GM18507 (cell line): ENCODE measurements at regions not wholly inside any gene's neighbourhood (a gene's known extent, or its start where the extent isn't known, plus 50 kb on each side); places are given as distances from the start of the nearest gene placed in this dataset.

ENCODE experiments used
- DNase-seq: peaks from one replicate; pipeline ENCODE4 v3.0.0; 2011; ENCODE audit warnings: low read depth; ENCODE audit not compliant: insufficient read length; ENCODE audit errors: extremely low spot score
- FAIRE-seq: peaks from 2 replicates; lab custom pipeline; 2011; peaks lifted over from hg19 to GRCh38; lab: Jason Lieb, UNC

DNA sequence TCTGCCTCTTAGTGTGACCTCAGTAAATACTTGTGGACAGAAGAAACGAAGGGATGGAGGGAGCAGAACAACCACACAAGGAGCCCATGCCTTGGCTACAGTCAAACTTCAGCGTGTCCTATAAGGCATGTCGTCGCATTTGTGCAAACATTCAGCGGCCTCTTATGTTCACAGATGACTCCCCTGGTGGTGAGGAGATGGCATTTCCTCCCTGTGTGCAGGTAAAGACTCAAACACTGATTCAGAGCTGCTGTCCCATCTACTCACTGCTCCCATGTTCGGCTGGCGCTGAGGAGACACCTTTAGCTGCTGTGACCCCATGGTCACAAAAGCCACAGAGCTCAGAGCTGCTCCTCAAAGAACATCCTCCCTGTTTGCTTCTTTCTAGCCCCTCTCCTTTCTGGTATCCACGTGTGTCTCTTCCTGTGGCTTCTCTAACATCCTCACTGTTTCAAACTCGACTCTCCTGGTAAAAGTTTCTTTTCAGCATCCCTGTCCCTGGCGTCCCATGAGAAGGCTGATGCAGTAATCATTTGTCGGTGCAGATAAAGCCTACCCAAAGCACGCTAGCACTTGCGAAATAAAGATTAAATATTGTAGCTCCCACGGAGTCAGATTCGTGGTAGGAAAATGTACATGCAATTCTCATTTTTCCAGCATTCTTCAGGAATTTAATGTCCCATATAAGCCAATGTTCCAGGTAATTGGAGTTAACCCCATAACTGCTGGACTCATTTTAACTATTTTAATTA lies 124.9 kb upstream of the NEBL start:
- FAIRE-seq: no peak
- DNase-seq: no peak

DNA sequence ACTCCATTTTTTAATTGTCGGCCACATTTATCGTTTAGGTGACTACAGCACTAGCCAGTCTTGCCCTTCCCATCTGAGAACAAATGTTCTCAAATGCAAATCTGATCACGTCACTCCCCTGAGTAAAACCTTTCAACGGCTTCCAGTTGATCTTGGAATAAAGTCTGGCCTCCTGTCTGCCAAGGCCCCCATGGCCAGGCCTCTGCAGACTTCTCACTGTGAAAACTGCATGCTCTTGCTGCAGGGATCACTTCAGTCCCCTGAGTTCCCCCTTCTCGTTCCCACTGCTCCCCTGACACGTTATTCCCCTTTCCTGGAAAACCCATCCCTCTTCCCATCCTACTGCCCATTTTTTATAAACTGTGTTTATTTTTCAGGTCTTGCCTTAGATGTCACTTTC lies 124.1 kb upstream of the NEBL start:
- no peak for FAIRE-seq
- DNase-seq: no peak

DNA sequence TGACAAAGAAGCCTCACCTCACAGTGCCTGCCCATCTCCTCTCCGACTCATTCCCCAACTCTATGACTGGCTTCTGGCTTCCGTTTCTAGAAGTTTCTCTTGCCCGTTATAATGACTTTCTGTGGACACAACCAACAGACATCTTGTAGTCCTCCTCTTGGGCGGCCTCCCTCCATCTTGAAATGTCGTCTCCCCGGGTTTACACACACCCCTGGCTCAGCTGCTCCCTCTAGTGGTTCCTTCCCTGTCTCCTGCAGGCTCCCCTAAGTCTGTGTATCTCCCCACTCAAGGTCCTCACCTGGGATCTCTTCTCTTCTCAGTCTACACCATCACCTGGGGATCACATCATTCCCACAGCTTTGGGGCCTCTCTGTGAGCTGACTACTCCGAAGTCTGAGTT lies 123.4 kb upstream of the NEBL start:
- FAIRE-seq: peak; percentile 73
- peak; percentile 47 for DNase-seq

DNA sequence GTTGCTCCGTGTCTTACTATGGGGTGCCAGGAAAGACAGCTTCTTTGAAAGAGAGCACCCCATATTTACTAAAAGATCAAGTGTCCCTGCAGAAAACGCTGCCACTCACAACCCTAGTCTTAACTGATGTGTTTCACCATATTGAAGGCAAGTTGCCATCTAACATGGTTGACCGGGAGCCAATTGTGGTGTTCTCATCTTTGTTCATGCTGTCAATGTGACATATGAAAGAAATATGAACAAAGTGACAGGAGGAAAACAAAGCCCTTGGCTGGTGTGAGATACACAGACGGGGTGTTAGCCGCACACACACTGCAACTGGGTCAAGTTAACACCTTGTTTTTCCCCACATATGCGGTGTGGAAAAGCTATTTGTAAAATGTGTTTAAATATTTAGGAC lies 122.3 kb upstream of the NEBL start:
- DNase-seq (no peak), FAIRE-seq (no peak)

DNA sequence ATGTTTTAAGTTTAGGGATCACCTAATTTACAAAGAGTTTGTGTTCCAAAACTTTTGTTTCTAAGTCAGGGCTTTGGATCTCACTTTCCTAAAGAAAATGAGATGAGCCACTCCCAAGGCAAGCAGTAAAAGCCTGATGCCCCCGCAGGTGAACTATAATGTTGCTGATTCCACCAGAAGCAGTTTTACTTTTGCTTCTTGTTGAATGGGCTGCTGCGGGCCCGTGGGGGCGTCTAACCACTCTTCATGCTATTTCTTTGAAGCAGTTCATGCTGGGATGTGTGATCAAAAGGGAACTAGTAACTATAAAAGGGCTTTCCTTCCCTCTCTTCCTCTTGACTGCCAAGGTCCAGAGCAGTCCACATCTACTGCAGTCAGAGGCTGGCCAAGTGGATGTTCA lies 118.7 kb upstream of the NEBL start:
- FAIRE-seq (no peak), DNase-seq (no peak)

DNA sequence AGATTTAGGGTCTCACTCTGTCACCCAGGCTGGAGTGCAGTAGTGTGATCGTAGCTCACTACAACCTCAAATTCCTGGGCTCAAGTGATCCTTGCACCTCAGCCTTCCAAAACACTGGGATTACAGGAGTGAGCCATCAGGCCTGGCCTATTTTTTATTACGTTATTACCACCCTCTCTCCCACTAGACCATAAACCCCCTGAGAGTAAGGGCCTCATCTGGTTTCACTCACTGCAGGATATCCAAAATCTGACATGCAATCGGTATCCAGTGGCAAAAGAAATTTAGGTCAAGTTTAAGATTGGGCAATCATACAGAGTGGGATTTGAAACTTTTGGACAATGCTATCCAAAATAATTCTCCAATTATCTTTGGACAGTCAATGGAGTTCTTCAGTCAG lies 117.0 kb upstream of the NEBL start:
- no peak for DNase-seq
- FAIRE-seq: no peak

DNA sequence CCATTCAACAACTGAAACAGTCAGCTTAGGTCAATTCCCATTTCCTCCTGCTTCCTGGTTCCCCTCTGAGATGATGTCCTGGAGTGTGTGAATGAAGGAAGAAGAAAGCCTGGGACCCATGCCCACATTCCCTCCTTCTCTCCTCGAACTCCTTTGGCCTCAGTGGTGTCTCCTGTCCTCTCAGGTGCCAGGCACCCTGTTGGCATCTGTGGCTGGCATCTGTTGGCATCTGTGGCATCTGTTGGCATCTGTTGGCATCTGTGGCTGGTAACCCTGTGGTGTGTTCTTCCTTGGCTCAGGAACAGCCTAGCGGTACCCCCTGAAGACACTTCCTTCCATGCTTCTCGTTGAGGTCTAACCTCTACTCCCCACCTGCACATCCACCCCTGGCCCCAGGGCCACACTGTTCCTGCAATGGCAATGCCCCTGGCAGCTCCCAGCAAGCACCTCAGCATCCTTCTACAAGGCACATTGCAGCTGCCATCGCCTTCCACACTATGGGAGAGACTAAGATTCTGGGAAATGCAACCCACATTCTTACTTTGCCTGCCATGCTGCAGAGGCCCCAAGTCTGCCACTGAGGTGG lies 114.4 kb upstream of the NEBL start:
- FAIRE-seq (no peak), DNase-seq (no peak)

DNA sequence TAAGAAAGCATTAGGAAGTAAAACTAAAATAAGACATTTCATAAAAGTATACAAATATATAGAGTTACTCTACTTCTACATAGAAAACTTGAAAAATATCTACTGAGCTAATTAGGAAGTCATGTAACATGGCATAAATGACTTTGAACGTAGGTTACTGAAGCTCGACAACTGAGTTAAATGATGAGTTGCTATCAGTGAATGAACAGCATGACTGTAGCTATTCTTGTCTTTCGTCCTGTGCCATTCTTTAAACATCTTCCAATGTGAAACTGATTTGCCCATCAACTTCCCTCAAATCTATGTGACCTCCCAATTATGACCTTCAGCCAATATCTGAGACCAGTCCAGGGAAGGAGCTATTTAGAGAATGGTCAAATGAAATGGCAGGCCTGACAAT lies 113.5 kb upstream of the NEBL start:
- FAIRE-seq: no peak
- no peak for DNase-seq

DNA sequence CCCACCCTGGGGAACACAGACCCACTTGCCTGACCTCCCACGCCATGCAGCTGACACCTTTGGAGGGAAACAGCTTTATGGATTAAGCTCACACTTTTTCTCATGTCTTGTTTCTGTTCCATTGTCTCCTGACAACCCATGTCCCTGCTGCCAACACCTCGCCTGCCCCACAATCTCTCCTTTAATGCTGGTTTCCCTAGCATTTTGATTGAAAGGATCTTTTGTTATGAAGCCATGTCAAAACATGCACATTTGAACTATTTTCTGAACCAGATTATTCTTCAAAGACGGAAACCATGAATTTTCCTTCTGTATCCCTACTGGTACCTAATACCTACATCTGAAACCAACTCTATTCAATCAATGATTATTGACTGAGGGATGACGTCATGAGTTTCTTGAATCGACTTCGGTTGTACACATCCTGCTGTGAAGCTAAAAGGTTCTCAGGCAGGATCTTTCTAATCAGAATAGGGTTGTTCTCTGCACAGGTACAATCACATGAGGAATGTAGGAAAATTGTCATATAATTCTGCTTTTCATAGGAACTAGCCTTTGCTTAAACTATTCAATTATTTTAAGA lies 106.2 kb upstream of the NEBL start:
- no peak for FAIRE-seq
- DNase-seq: no peak

DNA sequence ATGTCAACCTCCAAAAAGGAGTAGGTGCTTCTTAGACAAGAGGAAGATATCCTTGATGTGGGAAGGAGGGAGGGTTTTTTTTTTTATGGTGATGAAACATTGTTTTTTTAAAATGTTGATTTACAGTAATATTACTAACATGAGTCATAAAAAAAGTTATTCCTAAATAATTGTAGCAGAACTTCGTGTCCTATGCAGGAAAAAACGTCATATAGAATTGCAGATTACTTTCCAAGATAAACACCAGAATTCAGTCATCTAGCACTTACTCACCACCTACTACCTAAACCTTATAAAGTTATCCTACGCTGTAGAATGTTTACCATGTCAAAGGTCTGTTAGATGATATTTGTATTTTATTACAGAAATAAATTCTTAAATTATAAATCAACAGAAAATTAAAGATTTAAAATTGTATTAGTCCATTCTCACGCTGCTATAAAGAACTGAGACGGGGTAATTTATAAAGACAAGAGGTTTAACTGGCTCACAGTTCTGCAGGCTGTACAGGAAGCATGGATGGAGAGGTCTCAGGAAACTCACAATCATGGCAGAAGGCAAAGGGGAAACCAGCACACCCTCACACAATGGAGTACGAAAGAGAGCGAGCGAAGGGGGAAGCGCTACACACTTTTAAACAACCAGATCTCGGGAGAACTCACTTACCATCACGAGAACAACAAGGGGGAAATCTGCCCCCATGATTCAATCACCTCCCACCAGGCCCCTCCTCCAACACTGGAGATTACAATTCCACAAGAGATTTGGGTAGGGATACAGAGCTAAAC lies 105.2 kb upstream of the NEBL start:
- FAIRE-seq: no peak
- no peak for DNase-seq

DNA sequence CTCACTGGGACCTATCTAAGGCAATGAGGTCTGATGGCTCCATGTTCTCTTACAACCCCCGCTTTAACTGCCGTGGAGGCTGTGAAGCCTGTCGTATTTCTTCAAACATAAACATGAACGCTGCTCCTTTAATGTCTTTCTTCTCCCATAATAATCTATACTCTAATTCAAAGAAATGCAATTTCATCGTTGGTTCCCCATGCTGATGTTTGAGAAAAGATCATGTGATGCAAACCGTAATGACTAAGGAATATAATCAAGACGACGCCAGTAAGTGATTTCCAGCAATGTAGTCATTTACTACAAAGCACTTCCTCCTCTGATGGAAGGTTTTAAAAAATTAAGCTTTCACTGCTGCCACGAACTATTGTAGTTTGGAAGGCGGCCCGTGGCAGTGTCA lies 102.6 kb upstream of the NEBL start:
- FAIRE-seq (no peak), DNase-seq (no peak)

DNA sequence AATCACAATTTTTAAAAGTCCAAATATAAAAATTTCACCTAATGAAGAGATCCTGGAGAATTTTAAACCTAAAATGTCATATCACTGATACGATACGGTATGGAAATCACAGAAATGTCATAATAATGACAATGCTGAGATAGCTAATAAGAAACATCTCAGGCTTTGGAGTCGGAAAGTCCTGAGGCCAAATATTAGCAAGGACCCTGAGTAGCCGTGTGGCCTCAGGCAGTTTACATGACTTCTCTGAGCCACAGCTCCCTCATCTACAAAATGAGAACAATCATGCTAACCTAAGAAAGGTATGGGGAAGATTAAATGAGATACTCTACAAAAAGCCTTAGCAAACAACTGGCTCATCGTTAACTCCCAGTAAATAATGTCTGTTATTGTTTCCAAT lies 100.9 kb upstream of the NEBL start:
- FAIRE-seq (no peak), DNase-seq (no peak)

DNA sequence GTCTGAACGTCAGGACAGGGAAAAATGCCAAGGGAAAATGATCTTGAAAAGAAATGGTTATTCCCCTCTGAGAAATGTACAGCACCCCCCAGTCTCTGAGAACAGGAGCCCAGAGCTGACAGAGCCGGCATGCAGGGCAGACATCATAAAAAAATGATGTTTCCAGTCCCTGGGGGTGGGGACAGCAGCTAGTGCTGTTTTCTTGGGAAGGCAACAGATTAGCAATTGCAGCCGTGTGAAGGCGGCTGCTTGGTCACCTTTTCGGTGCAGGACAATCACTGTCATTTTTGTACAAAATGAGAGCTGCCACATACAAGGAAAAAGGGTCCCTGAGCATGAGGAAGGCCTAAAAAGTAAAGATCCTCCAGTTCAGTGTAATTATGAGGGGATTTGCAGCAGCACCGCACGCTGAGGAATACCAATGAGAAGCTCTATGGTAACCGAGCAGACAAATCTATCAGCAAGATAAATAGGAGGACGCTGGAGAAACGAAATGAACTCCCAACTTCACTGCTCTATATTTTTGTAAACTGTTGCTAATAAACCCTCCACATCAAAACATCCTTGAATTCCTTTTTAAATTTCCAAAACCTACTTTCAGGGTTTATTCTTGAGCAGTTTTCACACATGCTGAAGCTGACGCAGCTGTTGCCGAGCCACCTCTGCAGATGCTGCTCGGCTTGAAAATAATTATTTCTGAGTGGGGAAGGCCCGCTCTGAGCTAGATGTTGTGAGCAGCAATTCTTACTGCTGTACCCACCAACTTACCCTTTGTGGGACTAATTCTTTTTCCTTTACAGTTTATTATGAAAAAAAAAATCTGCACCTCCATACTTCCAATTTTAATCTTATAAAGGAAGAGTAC lies 98.2 kb upstream of the NEBL start:
- DNase-seq: no peak
- FAIRE-seq: no peak

DNA sequence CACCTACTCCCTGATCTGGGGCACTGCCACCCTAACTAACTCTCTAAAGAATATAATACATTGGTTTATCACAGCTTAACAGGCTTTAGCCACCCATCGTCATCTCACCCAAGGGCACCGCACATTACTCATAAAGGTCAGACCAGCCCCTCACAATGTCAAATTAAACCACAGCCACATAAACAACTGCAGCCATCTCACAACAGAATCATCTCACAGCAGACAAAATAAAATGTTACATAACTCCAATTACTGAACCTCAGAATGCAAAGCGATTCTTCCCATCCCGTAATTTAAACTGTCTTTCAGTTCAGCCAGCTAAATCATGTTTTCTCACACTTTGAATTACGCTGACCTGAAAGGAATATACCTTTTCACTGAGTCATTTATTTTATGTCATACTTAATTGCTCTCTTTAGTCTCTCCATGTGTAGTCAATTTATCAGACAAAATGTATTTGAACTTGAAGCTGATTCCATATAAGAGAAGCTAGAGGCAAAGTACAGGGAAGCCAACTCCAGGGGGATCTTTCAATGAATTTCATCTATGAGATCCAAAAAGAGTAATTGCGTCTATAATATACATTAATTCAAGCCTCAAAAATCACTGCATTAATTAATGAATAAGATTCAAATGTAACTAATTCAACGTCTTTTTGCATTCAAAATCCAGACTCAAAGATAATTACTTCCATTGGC lies 96.9 kb upstream of the NEBL start:
- FAIRE-seq (no peak), DNase-seq (no peak)

DNA sequence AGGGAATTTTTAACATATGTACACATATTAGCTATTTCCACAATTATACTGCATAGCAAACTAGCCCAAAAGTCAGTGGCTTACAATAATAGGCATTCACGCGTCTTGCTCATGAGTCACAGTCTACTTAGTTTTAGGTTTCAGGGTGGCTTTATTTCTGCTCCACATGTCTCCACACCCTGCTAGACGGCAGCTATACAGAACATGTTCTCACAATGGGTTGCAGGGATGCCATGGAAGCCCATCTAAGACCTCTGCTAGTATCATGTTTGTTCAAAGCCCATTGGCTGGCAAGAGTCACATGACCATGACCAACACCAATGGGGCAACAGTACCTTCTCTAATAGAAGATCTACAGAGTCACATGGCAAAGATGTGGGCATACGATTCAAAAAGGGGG lies 96.3 kb upstream of the NEBL start:
- no peak for DNase-seq
- FAIRE-seq: no peak

DNA sequence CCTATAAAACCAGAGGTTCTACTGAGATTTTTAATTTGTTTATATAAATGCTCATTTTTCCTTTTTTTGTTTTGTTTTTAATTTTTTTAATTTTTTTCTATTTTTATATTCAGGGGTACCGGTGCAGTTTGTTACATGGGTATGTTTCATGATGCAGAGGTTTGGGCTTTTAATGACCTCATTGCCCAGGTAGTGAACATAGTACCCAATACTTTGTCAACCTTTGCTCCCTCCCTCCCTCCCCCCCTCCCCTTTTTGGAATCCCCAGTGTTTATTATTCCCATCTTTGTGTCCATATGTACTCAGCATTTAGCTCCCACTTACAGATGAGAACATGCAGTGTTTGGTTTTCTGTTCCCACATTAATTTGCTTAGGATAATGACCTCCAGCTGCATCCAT lies 94.4 kb upstream of the NEBL start:
- DNase-seq: no peak
- no peak for FAIRE-seq

DNA sequence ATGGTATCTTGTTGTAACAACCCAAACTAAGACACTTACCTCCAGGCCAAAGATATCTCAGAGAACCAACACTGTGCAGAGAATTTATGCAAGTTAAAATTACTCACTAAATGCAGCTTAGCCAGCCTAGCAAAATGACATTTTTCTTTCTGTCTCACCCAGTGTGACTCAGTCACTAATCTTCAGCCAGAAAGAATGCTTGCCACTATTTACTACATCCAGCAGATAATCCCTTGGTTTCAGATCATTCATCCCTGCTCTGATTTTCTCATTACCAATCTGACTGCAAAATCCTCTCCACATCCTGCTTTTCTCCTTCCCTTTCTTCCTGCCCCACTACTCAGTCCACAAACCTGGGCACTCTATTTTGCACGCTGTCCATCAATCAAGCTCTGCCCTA lies 93.5 kb upstream of the NEBL start:
- DNase-seq: no peak
- no peak for FAIRE-seq

DNA sequence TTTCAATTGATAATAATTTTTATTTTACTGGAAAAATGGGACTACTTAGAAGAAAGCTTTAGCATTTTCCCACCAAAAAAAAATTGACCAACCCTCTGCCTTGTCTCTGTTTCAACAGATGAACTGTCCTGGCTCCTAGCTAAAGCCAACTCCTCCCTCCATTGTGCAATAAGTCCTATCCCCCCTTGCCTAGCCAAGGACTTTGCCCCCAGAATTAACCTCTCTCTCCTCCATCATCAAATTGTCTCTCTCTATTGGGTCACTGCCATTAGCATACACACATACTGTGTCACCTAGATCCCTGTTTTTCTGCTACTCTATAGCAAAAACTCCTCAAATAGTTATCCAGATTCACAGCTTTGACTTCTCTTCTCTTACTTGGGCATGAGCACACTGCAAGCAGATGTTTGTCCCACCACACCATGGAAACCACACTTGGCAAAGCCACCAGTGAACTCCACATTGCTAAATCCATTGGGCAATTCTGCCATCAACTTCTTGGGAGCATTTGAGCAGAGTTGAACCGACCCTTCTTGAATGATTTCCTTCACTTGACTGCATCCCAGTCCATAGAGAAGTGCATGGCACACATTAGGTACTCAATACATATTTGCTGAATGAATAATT lies 91.4 kb upstream of the NEBL start:
- FAIRE-seq: no peak
- no peak for DNase-seq

DNA sequence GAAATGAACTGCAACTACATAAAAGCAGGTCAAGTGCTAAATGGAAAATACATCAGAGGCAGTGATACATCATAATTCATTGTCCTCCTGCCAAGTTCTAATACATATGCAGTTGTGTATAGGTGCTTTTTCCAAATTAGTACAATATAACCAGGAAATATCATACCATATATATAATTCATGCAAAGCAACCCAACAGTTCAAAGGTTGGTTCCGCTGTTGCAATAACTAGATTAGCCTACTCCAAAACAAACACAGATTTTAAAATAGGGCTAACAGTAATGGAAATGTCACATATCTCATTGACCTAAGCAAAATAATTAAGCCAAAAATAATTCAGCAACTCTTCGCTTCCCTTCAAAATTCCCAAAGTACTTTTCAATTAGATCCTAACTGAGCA lies 88.9 kb upstream of the NEBL start:
- no peak for DNase-seq
- no peak for FAIRE-seq
